GM10248 (cell line): ENCODE measurements at regions not wholly inside any gene's neighbourhood (a gene's known extent, or its start where the extent isn't known, plus 50 kb on each side); places are given as distances from the start of the nearest gene placed in this dataset.

Experiments used
- CTCF ChIA-PET: fragments of 300-600 bp; sonication (Branson Sonifier 250); formaldehyde crosslinking; extraction: SDS; loops from one replicate; lab custom pipeline; 2021; ENCODE audit warnings: antibody characterized with exemption; lab: Yijun Ruan, JAX
- POLR2A ChIA-PET: fragments of 350-650 bp; sonication (Branson Sonifier 250); formaldehyde crosslinking; extraction: SDS; loops from one replicate; lab custom pipeline; 2020; ENCODE audit warnings: antibody characterized with exemption; lab: Yijun Ruan, JAX
- DNase-seq: peaks from one replicate; pipeline ENCODE4 v3.0.0; 2012; ENCODE audit errors: extremely low spot score
- TF ChIP-seq, protein P1 (sequence below): IDR thresholded peaks from 2 replicates; pipeline ENCODE4 v1.5.1; 2012; ENCODE audit warnings: mild to moderate bottlenecking, low read depth; ENCODE audit errors: extremely low read depth, missing control alignments, control extremely low read depth

DNA sequence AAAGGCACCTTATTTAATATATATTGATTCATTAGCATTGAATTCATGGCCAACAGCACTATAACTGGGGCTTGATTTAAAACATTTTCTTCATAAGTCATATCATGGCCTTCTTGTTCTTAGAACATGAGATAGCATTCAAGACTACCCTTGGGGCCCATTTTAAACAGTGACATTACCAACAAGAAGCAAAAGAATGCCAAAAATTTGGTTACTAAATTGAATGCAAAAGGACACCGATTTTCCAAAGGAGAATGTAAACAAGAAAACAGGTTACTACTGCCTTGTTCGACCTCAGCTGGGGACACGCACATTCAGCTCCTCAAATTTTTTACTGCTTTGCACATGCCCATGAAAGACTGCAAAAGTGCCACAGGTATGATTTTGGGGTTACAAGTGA, 219.4 kb upstream of the TLE4 start:
- CTCF ChIA-PET = no interaction called here
- POLR2A ChIA-PET = no interaction called here
- no peak for DNase-seq
- TF ChIP-seq, protein P1, sequence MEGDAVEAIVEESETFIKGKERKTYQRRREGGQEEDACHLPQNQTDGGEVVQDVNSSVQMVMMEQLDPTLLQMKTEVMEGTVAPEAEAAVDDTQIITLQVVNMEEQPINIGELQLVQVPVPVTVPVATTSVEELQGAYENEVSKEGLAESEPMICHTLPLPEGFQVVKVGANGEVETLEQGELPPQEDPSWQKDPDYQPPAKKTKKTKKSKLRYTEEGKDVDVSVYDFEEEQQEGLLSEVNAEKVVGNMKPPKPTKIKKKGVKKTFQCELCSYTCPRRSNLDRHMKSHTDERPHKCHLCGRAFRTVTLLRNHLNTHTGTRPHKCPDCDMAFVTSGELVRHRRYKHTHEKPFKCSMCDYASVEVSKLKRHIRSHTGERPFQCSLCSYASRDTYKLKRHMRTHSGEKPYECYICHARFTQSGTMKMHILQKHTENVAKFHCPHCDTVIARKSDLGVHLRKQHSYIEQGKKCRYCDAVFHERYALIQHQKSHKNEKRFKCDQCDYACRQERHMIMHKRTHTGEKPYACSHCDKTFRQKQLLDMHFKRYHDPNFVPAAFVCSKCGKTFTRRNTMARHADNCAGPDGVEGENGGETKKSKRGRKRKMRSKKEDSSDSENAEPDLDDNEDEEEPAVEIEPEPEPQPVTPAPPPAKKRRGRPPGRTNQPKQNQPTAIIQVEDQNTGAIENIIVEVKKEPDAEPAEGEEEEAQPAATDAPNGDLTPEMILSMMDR = no peak

DNA sequence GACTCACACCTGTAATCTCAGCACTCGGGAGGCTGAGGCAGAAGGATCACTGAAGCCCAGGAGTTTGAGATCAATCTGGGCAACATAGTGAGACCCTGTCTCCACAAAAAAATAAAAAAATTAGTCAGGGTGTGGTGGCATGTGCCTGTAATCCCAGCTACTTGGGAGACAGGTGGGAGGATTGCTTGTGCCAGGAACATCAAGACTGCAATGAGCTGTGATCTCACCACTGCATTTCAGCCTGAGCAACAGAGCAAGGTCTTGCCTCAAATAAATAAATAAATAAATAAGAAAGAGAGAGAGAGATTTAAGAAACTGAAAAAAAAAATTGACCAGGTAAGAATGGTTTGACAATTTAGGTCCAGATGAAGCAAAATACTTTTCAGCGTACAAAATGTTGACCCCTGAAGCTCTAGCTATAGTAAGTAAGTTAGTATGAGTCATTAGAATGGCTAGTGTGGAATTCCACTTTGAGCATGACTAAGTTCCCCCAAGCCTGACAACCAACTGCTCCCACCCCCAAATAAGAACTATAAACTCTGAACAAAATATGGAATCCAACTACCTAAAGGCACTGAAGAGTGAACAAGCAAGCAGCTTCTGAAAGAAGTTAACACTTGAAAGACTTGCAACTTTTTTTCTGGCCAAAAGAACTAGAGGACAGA, 217.8 kb upstream of the TLE4 start:
- POLR2A ChIA-PET = no interaction called here
- TF ChIP-seq, protein P1 = no peak
- DNase-seq = no peak
- CTCF ChIA-PET = interaction anchor here (0.7 kb wide), 1 partner anchor 13 kb away, joined by 3 read pairs; no protein-coding TSS in a partner anchor

DNA sequence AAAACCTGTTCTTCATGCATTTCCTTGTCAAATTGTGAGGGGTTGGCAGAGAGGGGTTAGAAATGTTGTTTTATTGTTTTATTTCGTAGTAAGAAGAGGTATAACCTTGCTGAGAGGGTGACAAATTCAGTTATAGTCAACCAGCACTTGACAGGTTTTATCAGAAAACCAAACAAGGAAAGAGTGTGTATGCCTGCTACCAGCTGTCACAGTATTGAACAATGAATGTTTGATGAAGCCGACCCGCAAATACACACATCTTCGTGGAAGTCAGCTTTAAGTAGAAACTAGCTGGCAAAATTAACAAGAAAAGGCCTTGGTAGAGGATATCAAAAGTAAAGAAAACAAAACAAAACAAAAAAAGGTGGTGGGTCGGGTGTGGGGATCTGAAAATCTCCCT, 214.6 kb upstream of the TLE4 start:
- TF ChIP-seq, protein P1 = no peak
- ChIA-PET POLR2A (no interaction called here), CTCF (interaction anchor here (1.8 kb wide), 1 partner anchor 9 kb away, joined by 7 read pairs; no protein-coding TSS in a partner anchor)
- DNase-seq = no peak

DNA sequence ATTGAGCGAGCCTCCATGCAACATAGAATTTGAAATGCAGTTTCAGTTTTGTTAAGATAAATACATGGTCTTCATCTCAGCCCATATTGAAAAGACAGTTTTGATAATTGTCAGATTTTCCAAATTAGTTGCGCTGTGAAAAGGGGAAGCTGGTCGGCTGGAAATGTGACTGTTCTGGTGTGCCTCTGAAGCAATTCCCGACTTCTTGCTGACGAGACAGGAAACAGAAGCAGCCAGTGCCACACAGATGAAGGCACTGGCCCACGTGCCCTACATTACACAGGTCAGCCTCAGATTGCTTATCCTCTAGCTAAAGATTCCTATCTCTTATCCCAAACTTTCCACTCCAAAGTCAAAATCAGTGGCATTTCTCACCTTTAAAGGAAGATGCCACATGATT, 214.1 kb upstream of the TLE4 start:
- TF ChIP-seq, protein P1 = no peak
- no peak for DNase-seq
- CTCF ChIA-PET = interaction anchor here (1.8 kb wide), 1 partner anchor 10 kb away, joined by 7 read pairs; no protein-coding TSS in a partner anchor
- POLR2A ChIA-PET = no interaction called here

DNA sequence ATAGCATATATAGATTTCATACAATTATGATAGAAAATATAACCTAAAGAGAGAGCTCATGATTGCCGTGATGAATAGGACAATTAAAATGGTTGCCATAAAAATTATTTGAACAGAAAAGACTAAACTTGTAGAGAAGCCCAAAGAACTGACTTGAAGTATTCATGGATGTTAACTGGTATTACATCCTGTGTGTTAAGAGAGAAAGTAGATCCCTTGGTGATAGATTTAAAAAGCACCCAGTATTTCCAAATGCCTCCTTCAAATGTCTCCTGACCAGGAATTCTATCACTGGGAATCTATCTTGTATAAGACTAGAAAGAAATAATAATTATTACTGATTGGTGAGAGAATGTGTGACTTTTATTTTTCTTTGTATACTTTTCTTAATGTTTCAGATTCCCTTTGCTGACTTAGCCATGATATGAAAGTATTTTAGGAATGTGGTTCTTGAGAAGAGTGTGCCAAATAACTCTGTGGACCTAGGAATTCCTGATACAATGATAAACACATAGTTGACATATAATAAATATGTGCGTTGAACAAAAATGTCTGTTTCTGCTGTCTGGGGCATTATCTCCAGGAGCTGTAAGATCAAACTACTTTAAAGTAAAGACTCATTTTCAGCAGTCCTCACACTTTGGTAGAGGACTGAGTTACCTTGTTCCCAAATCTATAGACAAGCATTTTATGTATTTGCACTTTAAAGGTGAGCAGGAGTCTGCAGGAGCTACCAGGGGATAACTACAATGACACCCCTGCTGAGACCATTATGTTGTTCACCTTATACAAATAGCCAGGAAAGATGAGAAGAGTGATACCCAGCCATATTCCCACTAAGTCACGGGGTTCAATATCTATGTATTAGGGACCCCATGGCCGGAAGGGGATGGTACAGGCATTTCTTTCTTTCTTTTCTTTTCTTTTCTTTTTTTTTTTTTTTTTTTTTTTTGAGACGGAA, 211.1 kb upstream of the TLE4 start:
- DNase-seq = no peak
- TF ChIP-seq, protein P1 = no peak
- CTCF ChIA-PET = interaction anchor here (1.4 kb wide), 1 partner anchor 42 kb away, joined by 4 read pairs; no protein-coding TSS in a partner anchor
- POLR2A ChIA-PET = no interaction called here

DNA sequence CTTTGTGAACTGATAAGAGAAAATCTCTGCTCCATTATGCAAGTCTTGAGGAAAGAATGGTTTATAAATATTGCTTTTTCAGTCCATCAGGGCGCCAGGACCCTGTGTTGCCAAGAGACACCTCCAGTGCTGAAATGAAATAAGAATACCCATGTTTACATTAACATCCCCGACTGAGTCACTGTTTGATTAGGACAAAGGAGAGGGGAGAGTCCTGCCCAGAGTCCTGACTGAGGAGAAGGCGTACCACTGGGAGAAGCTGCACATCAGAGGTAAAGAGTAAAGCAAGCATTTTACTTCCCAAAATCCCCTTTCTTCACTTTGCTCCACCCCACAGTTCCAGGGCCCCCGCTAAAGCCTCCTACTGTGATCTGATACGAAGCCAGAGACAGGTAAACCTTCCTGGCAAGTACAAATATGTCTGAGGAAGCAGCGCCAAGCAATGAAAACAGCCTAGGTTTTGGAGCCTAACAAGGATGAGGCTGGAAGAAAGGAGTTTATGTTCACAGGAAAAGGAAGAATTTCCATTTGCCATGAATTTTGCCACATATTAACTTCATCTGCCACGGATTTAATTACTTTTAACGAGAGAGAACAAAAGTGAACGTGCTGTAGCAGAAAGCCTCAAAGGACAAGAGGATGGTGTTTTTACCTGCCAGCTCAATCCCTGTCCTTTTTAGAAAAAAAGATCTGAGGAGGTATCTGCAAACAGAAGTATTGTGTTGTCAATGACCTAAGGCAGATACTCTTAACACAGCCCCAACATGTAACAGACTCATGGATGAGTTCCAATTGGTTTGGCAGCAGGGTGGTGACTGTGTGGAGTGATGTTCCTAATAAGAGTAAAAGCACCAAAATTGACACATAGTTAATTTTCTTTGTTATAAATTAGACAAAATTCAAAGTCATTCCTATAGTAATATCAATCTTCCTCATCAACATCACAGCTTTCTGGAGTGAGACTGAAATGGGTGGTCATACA, 209.4 kb upstream of the TLE4 start:
- ChIA-PET CTCF (no interaction called here), POLR2A (no interaction called here)
- TF ChIP-seq, protein P1 = no peak
- no peak for DNase-seq
